Coronary artery (tissue), 2 donors: ENCODE measurements at regions not wholly inside any gene's neighbourhood (a gene's known extent, or its start where the extent isn't known, plus 50 kb on each side); places are given as distances from the start of the nearest gene placed in this dataset.

Experiments used
- DNase-seq: peaks from one replicate; pipeline ENCODE4 v3.0.0-alpha.2; 2017; ENCODE audit warnings: low spot score
- H3K27ac ChIP-seq, 2 donors: fragments of 200-600 bp; sonication (generic); one replicate each; pipeline ENCODE4 v1.5.1; 2016 to 2019
- H3K4me3 ChIP-seq: fragments of 200-600 bp; sonication (generic); 2 replicates; pipeline ENCODE4 v1.5.1; 2016; ENCODE audit warnings: mild to moderate bottlenecking, moderate library complexity
- TF ChIP-seq, protein P1 (sequence below): fragments of 200-600 bp; sonication (generic); IDR thresholded peaks from one replicate; pipeline ENCODE4 v1.5.1; 2019; ENCODE audit warnings: antibody characterized with exemption

DNA sequence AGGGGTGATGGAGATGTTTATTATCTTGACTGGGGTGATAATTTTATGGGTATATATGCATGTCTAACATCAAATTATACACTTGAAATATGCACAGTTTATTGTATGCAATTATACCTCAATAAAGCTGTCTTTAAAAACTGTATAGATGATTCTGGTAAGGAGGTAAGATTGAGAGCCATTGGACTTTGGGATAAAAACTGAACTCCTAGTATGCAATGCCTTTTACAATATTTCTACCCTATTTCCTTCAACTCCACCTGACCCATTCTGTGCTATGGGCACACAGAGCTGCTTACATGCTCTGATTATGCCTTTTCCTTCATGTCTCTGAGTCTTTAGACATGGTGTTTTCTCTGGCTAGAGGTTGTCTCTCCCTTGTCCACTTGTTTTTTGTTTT lies 63.9 kb upstream of the UGP2 start:
- DNase-seq, result no peak
- Histone ChIP-seq H3K27ac (no peak overlapping the region), H3K4me3 (no peak overlapping the region)
- TF ChIP-seq, protein P1, sequence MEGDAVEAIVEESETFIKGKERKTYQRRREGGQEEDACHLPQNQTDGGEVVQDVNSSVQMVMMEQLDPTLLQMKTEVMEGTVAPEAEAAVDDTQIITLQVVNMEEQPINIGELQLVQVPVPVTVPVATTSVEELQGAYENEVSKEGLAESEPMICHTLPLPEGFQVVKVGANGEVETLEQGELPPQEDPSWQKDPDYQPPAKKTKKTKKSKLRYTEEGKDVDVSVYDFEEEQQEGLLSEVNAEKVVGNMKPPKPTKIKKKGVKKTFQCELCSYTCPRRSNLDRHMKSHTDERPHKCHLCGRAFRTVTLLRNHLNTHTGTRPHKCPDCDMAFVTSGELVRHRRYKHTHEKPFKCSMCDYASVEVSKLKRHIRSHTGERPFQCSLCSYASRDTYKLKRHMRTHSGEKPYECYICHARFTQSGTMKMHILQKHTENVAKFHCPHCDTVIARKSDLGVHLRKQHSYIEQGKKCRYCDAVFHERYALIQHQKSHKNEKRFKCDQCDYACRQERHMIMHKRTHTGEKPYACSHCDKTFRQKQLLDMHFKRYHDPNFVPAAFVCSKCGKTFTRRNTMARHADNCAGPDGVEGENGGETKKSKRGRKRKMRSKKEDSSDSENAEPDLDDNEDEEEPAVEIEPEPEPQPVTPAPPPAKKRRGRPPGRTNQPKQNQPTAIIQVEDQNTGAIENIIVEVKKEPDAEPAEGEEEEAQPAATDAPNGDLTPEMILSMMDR, result no peak

DNA sequence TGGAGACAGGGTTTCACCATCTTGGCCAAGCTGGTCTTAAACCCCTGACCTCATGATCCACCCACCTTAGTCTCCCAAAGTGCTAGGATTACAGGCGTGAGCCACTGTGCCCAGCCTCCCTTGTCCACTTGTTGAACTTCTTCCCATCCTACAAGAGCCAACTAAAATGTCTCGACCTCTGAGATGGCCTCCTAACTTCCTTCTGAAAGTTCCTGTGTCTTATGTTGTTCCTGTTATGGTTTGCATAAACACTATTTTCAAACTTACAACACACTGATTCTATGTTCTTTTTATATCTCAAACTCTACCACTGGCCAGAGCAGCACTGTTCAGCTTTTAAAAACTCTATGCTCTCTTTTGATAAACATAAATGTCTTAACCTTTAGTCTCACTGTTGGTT lies 63.3 kb upstream of the UGP2 start:
- TF ChIP-seq, protein P1, result no peak
- no peak overlapping the region for H3K4me3 ChIP-seq
- no peak for DNase-seq
- H3K27ac ChIP-seq, result no peak overlapping the region

DNA sequence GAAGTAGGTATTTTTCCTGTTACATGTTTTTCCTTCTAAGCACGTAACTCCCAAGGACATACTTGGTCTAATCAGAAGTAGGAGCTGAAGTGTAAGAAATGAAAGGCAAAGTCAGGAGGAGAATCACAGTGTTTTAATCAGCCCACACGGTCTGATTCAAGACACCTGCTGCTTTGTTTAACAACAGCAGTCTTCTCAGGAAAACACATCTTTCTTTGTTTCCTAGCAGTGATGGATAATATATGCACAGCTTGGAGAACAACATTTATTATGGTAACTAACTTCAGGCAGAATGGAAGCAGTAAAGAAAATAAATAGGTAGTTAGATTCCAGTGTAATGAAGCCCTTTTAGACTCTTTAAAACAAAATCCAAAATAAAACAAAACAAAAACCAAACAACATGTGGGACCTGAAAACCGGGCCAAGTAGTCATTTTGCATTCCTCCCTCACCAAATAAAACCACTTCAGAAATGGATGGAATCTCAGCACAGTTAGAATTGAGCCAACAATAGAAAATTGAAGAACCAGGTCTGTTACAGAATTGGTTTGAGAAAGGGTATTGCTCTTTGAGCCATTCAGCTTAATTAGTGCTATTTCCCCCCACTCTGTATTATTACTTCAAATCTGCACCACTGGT lies 61.1 kb upstream of the UGP2 start:
- TF ChIP-seq, protein P1, result no peak
- no peak overlapping the region for H3K4me3 ChIP-seq
- DNase-seq, result no peak
- H3K27ac ChIP-seq, result no peak overlapping the region

DNA sequence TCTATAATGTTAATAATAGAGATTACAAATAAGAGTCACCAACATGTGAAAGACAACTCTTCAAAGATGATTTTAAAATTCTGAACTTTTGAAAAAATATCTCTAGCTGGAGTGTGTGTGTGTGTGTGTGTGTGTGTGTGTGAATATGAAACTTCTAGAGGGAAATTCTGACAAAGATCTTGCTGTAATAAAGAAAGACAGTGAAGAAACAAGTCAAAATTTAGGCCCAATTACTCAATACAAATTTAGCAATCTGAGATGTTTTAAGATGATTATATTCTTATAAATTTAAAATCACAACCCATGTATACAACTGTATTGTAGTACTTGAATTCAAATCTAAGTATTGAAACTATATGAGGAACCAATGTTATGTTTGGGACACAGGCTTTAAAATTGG lies 57.2 kb upstream of the UGP2 start:
- Histone ChIP-seq H3K4me3 (no peak overlapping the region), H3K27ac (no peak overlapping the region)
- TF ChIP-seq, protein P1, result no peak
- no peak for DNase-seq

DNA sequence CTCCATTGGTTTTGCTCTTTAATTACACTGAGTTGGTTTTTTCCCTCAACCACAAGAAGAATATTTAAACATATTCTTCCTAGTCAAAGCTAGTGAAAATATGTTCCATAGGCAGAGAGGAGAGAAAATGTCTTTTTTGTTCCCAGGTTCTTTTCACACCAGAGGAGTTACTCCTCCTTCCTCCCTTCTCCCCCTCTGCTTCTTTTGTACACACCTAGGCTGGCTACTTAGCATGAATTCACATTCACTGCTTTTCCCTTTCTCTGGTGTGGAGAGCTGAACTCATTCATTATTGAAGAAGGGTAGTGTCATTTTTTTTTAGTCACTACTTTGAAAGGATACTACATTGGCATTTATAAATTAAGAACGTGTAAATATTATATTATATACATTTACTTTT lies 56.6 kb upstream of the UGP2 start:
- Histone ChIP-seq H3K27ac (no peak overlapping the region), H3K4me3 (no peak overlapping the region)
- TF ChIP-seq, protein P1, result no peak
- DNase-seq, result no peak

DNA sequence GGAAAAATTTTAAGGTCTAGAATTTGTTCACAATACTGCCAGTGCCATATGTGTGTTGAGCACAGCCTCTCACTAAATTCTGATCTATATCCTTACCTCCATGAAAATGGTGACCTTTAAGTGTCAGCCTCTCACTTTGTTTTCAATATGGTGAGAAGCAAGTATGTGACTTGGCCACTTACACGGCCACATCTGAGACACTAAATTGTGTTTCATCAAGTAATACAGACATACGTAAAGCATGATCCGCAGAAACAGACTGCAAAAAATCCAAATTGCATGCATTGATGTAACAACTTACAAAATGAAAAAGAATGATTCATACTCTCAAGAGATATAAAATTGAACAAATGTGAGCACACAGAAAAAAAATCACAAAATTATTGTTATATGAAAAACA lies 55.2 kb upstream of the UGP2 start:
- TF ChIP-seq, protein P1, result no peak
- Histone ChIP-seq H3K4me3 (no peak overlapping the region), H3K27ac (no peak overlapping the region)
- DNase-seq, result no peak

DNA sequence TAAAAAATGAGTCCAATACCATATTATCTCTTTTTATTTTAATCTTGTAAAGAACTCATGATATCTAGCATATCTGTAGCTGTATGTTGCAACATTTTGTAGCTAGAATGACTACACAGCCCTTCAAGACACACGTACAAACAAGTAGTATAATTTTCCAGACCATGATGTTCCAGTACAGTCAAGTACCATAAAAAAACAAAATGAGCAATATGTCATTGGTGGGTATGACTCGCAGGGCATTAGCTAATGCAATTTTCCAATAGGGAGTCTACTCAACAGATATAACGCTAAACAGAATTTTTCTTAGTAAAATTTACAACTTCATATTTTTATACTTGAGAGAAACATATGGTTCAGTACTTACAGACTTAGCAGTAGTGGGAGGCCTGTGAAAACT lies 53.6 kb upstream of the UGP2 start:
- no peak for DNase-seq
- TF ChIP-seq, protein P1, result no peak
- Histone ChIP-seq H3K27ac (peak overlapping the region; percentile 17 to 38), H3K4me3 (no peak overlapping the region)
